ENCODE measurements at regions not wholly inside any gene's neighbourhood (a gene's known extent, or its start where the extent isn't known, plus 50 kb on each side); places are given as distances from the start of the nearest gene placed in this dataset.

DNA sequence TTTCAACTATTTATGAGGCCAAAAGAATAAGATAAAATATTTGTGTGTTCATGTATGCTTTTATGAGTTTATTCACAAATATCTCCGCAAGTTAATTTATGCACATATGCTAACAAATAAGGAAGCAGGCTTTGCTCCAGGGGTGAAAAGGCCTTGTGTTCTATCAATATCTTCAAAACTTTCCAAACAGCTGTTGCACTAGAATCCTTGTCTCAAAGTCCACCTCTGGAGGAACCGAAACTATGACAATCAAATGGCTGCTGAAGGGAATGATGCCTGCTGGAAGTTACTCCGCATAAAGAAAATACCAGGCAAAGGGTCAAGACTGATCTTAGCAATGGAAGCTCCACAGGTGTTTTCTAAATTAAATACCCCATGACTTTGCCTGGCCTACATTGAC is 145.0 kb upstream of the GHITM start:
- Histone ChIP-seq H3K4me3 (ENCODE audit: insufficient read depth, low read depth, low read length) (no peak overlapping the region), H3K9ac (ENCODE audit: low read length) (no peak overlapping the region), H3K4me1 (ENCODE audit: insufficient read depth, low read length) (no peaks in the 10 kb centered on the region), H3K27me3 (ENCODE audit: insufficient read depth, low read length) (no peaks in the 10 kb centered on the region), H3K79me2 (ENCODE audit: insufficient read depth, low read length) (no peaks in the 10 kb centered on the region), H3K36me3 (ENCODE audit: insufficient read depth, low read length) (no peaks in the 10 kb centered on the region), H3K27ac (ENCODE audit: low read depth, low read length) (no peak overlapping the region), H3K9me3 (ENCODE audit: insufficient read depth, low read depth, low read length) (peaks cover 2% of the 10 kb centered on the region), H2AFZ (ENCODE audit: low read depth, low read length) (no peak overlapping the region), H3K4me2 (ENCODE audit: low read length) (no peak overlapping the region), H4K20me1 (ENCODE audit: insufficient read depth, low read length) (no peaks in the 10 kb centered on the region)
- TF ChIP-seq, protein P1, sequence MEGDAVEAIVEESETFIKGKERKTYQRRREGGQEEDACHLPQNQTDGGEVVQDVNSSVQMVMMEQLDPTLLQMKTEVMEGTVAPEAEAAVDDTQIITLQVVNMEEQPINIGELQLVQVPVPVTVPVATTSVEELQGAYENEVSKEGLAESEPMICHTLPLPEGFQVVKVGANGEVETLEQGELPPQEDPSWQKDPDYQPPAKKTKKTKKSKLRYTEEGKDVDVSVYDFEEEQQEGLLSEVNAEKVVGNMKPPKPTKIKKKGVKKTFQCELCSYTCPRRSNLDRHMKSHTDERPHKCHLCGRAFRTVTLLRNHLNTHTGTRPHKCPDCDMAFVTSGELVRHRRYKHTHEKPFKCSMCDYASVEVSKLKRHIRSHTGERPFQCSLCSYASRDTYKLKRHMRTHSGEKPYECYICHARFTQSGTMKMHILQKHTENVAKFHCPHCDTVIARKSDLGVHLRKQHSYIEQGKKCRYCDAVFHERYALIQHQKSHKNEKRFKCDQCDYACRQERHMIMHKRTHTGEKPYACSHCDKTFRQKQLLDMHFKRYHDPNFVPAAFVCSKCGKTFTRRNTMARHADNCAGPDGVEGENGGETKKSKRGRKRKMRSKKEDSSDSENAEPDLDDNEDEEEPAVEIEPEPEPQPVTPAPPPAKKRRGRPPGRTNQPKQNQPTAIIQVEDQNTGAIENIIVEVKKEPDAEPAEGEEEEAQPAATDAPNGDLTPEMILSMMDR (IDR thresholded peaks at IDR 0.05; ENCODE audit: insufficient read depth, low read depth, low read length), result no peak
- no peak for TF ChIP-seq EZH2 (IDR thresholded peaks at IDR 0.05; ENCODE audit: insufficient read depth, low read length)
- Mint-ChIP-seq H3K9me3 (ENCODE audit: unreplicated experiment) (peaks cover 4% of the 10 kb centered on the region), H3K27ac (ENCODE audit: unreplicated experiment) (no peak overlapping the region), H3K4me3 (ENCODE audit: unreplicated experiment) (no peak overlapping the region), H3K4me1 (ENCODE audit: low read depth, unreplicated experiment) (peaks cover 3% of the 10 kb centered on the region), H3K27me3 (ENCODE audit: low read depth, unreplicated experiment) (peaks cover 23% of the 10 kb centered on the region), H3K36me3 (ENCODE audit: low read depth, unreplicated experiment) (no peaks in the 10 kb centered on the region)
- DNase-seq (ENCODE audit: low read depth), result no peak
- no peak for FAIRE-seq

DNA sequence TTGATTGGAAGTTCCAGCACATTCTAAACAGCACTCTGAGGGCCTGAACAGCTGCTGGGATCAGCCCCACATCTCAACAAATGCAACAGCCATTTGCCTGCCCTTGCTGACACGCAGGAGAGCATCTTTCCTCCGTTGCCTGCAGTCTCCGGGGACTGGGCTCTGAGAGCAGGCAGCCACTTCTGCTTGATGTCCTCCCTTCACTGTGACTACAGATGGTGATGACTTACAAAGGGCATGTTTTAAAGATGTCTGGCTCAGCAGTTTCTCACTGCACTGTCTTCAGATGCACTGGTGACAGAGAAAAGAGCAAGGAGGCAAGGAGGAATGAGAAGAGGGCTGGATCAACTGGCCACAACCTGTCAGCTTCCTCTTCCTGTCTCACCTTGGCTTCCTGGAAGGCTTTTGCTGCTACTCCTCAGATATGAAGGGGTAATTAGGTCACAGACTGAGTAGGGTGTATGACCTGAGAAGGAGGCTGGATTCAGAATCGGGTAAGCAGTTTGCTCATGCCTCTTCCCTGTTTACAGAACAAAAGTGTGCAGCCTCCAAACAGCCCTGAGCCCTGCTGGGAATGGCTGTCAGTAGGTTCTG is 143.5 kb upstream of the GHITM start:
- Histone ChIP-seq H3K4me3 (ENCODE audit: insufficient read depth, low read depth, low read length) (no peak overlapping the region), H3K4me2 (ENCODE audit: low read length) (no peak overlapping the region), H3K27me3 (ENCODE audit: insufficient read depth, low read length) (no peaks in the 10 kb centered on the region), H4K20me1 (ENCODE audit: insufficient read depth, low read length) (no peaks in the 10 kb centered on the region), H3K36me3 (ENCODE audit: insufficient read depth, low read length) (no peaks in the 10 kb centered on the region), H2AFZ (ENCODE audit: low read depth, low read length) (no peak overlapping the region), H3K79me2 (ENCODE audit: insufficient read depth, low read length) (no peaks in the 10 kb centered on the region), H3K27ac (ENCODE audit: low read depth, low read length) (no peak overlapping the region), H3K4me1 (ENCODE audit: insufficient read depth, low read length) (no peaks in the 10 kb centered on the region), H3K9me3 (ENCODE audit: insufficient read depth, low read depth, low read length) (peaks cover 2% of the 10 kb centered on the region), H3K9ac (ENCODE audit: low read length) (no peak overlapping the region)
- Mint-ChIP-seq H3K27ac (ENCODE audit: unreplicated experiment) (no peak overlapping the region), H3K27me3 (ENCODE audit: low read depth, unreplicated experiment) (peaks cover 29% of the 10 kb centered on the region), H3K4me3 (ENCODE audit: unreplicated experiment) (no peak overlapping the region), H3K9me3 (ENCODE audit: unreplicated experiment) (peaks cover 2% of the 10 kb centered on the region), H3K36me3 (ENCODE audit: low read depth, unreplicated experiment) (no peaks in the 10 kb centered on the region), H3K4me1 (ENCODE audit: low read depth, unreplicated experiment) (no peaks in the 10 kb centered on the region)
- FAIRE-seq, result no peak
- no peak for DNase-seq (ENCODE audit: low read depth)
- TF ChIP-seq, protein P1 (IDR thresholded peaks at IDR 0.05; ENCODE audit: insufficient read depth, low read depth, low read length), result no peak
- no peak for TF ChIP-seq EZH2 (IDR thresholded peaks at IDR 0.05; ENCODE audit: insufficient read depth, low read length)

DNA sequence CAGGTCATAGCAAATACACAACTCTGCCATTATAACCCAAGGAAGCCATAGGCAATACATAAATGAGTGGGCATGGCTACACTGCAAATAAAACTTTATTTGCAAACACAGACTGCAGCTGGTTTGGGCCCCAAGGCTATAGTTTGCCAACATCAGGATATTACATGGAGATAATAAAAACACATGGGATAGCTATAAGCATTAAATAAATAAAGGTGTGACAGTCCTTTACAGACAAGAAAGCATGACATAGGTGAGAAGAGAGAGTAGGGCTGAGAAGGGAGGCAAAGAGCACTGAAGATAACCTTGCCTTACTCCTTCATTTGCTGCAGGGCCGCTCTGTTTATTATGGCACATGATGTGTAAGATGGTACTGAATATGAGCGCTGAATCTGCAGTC is 135.1 kb upstream of the GHITM start:
- H3K27me3 Mint-ChIP-seq (ENCODE audit: low read depth, unreplicated experiment), result peaks cover 14% of the 10 kb centered on the region
- FAIRE-seq, result no peak
- H3K27ac Mint-ChIP-seq (ENCODE audit: unreplicated experiment), result no peak overlapping the region

More for the DNA sequence above, 135.1 kb upstream of the GHITM start:
- Mint-ChIP-seq H3K4me1 (ENCODE audit: low read depth, unreplicated experiment) (peaks cover 4% of the 10 kb centered on the region), H3K9me3 (ENCODE audit: unreplicated experiment) (no peaks in the 10 kb centered on the region), H3K36me3 (ENCODE audit: low read depth, unreplicated experiment) (no peaks in the 10 kb centered on the region), H3K4me3 (ENCODE audit: unreplicated experiment) (no peak overlapping the region)
- Histone ChIP-seq H3K36me3 (ENCODE audit: insufficient read depth, low read length) (no peaks in the 10 kb centered on the region), H3K9me3 (ENCODE audit: insufficient read depth, low read depth, low read length) (no peaks in the 10 kb centered on the region), H3K79me2 (ENCODE audit: insufficient read depth, low read length) (no peaks in the 10 kb centered on the region), H4K20me1 (ENCODE audit: insufficient read depth, low read length) (no peaks in the 10 kb centered on the region), H3K4me2 (ENCODE audit: low read length) (no peak overlapping the region), H3K27me3 (ENCODE audit: insufficient read depth, low read length) (no peaks in the 10 kb centered on the region), H3K27ac (ENCODE audit: low read depth, low read length) (no peak overlapping the region), H3K9ac (ENCODE audit: low read length) (no peak overlapping the region), H3K4me3 (ENCODE audit: insufficient read depth, low read depth, low read length) (no peak overlapping the region), H2AFZ (ENCODE audit: low read depth, low read length) (no peak overlapping the region), H3K4me1 (ENCODE audit: insufficient read depth, low read length) (no peaks in the 10 kb centered on the region)
- TF ChIP-seq, protein P1 (IDR thresholded peaks at IDR 0.05; ENCODE audit: insufficient read depth, low read depth, low read length), result no peak
- TF ChIP-seq EZH2 (IDR thresholded peaks at IDR 0.05; ENCODE audit: insufficient read depth, low read length), result no peak
- DNase-seq (ENCODE audit: low read depth), result no peak
